Sciatic nerve (tissue), 2 donors: ENCODE measurements at regions not wholly inside any gene's neighbourhood (a gene's known extent, or its start where the extent isn't known, plus 50 kb on each side); places are given as distances from the start of the nearest gene placed in this dataset.
"Not testable (repeated sequence)": the region's sequence is repeated elsewhere in the genome, so short reads cannot be mapped to it uniquely, and the experiment has no call there.

ENCODE experiments used
- ATAC-seq: fragments of 200-7000 bp; cut with Tn5 transposase; one replicate; pipeline ENCODE4 v1.9.1; 2020; ENCODE audit warnings: mild to moderate bottlenecking, moderate library complexity
- DNase-seq: peaks from one replicate; pipeline ENCODE4 v3.0.0-alpha.2; 2020; ENCODE audit warnings: low spot score
- intact Hi-C: fragments of 100-400 bp; cut with DNase I; formaldehyde crosslinking; loops from one replicate; pipeline ENCODE4 v1.14.2; 2022
- donor health status: DM: no; HTN: no; CAD: no.
- donor health status: DM: no; HTN: no; CAD: no.

- DNase-seq = no peak
- intact Hi-C loops = no loop called here
- no peak for ATAC-seq
These were observed 240.2 kb upstream of the MAGEB16 start for GRCh38 chrX:35557916-35558315.

DNA sequence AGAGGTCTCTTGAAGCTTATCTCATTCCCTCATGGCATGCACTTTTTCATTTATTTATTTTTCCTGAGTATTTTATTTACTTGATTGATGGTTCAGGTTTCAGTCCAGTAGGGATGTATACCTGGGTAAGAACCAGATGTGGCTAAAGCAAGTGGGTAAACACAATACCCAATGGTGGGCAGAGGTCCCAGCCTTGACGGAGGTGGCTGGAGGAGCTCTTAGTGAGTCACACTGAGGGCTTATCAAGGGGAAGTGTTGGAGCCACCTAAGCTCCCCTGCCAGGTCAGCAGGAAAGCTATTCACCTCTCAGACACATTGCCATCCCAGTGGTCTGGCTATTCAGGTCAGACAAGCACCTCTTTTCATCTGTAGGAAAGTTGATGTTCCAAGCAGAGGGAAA is 236.2 kb upstream of the MAGEB16 start:
- DNase-seq (no peak), ATAC-seq (no peak)
- intact Hi-C loops = no loop called here

DNA sequence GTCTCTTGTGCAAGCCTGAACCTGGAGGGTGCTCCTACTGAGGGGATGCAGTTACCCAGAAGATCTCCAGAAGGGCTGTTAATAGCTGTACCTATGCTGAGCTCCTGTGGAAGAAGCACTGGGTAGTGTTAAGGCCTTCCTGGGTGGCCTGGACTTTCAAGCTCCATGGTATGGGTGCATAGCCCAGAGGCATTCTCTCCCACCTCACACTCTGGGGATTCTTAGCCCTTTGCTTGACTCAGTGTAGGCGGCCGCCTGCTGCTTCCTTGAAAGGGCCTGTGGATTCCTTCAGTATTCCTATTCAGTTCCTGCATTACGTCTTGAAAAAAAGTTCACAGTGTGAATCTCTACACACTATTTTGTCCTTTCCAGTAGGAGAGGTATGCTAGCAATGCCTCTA is 235.7 kb upstream of the MAGEB16 start:
- DNase-seq (no peak), ATAC-seq (no peak)
- intact Hi-C loops = no loop called here

DNA sequence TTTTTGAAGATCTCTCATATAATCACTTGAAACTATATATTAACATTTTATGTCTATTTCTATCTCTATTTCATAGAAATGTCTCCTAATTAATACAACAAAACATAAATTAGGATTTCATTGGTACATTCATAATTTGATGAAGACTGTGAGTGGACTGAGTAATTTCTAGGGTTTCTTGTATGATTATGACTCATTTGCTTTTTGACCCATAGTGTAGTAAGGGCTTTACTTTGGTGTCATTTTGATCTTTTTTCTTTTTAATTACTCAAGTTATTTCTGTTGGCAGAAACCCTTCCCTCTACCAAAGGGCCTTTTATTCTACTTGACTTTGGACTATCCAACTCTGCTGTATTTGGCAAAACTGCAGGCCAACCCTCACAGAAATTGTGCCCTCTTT is 207.9 kb upstream of the MAGEB16 start:
- no peak for DNase-seq
- no peak for ATAC-seq
- intact Hi-C loops = no loop called here

DNA sequence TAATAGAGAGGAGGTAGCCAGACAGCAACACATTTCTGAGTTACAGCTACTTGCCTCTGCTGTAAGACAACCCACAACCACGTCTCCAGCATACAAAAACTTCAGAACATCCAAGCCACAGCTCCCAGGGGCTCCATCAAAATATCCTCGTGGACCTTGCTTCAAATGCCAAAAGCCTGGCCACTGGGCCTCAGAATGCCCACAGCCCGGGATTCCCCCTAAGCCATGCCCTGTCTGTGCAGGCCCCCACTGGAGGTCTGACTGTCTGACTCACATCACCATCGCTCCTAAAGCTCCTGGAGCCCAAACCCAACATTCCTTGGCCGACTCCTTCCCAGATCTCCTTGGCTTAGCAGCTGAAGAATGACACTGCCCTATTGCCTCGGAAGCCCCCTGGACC is 186.6 kb upstream of the MAGEB16 start:
- ATAC-seq, intact Hi-C loops, DNase-seq: not testable (repeated sequence)

- ATAC-seq (no peak), DNase-seq (no peak)
- intact Hi-C loops = no loop called here
These were observed 180.3 kb upstream of the MAGEB16 start for GRCh38 chrX:35617836-35618235.

GRCh38 chrX:35622040-35622439 is 176.1 kb upstream of the MAGEB16 start:
- no peak for ATAC-seq
- intact Hi-C loops = no loop called here

GRCh38 chrX:35622601-35623000 is 175.5 kb upstream of the MAGEB16 start:
- intact Hi-C loops = no loop called here
- ATAC-seq (no peak), DNase-seq (no peak)

More at GRCh38 chrX:35622040-35622439, 176.1 kb upstream of the MAGEB16 start:
- no peak for DNase-seq

DNA sequence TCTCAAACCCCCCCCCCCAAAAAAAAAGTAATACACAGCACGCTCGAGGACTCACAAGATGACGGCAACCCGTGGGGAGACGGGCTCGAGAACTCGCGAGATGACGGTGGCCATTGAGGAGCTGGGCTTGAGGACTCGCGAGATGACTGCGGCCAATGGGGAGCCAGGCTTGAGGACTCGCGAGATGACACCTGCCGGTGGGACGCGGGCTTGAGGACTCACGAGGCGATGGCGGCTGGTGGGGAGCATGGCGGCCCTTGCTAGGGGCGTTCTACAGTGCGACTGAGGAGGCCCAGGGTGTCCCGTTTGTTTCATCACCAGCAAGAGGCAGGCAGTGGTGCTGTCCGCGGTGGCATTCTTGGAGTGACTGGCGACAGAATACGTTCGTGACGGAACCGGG is 172.4 kb upstream of the MAGEB16 start:
- no peak for DNase-seq
- intact Hi-C loops = no loop called here
- no peak for ATAC-seq

DNA sequence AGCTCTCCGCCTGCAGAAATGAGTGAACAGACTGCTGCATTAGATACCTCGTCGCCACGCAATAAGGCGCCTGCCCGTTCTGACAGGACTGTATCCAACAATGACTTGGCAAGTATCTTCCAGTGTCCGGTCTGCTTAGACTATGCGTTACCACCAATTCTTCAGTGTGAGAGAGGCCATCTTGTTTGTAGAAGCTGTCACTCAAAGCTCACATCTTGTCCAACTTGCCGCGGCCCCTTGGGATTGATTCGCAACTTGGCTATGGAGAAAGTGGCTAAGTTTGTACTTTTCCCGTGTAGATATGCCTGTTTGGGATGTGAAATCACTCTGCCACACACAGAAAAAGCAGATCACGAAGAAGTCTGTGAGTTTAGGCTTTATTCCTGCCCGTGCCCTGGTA is 172.0 kb upstream of the MAGEB16 start:
- no peak for ATAC-seq
- no peak for DNase-seq
- intact Hi-C loops = no loop called here

- DNase-seq, ATAC-seq, intact Hi-C loops: not testable (repeated sequence)
These were observed 162.2 kb upstream of the MAGEB16 start for GRCh38 chrX:35635971-35636370.

- ATAC-seq (no peak), DNase-seq (no peak)
- intact Hi-C loops = no loop called here
These were observed 133.3 kb upstream of the MAGEB16 start for GRCh38 chrX:35664833-35665232.

GRCh38 chrX:35665311-35665710 is 132.8 kb upstream of the MAGEB16 start:
- DNase-seq (no peak), ATAC-seq (no peak)
- intact Hi-C loops = no loop called here

GRCh38 chrX:35670889-35671288 is 127.3 kb upstream of the MAGEB16 start:
- DNase-seq (no peak), ATAC-seq (no peak)
- intact Hi-C loops = no loop called here

DNA sequence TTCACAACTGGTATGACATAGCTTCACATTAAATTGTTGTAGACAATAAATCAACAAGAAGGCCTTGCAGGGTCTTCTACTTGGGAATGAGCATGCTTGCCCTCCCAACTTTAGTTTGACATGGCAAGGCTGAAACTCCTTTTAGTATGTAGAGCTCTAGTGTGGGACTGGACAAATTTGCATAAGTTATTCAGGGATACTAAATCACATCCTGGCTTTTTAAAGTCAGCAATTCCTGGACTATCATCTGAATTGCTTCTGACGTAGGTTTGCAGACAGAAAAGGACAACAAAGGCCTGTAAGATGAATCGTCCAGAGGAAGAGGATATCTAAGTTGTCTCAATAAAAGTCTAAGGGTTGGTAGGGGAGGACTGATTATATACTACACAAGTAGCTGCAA is 123.0 kb upstream of the MAGEB16 start:
- ATAC-seq (no peak), DNase-seq (no peak)
- intact Hi-C loops = no loop called here

- DNase-seq (no peak), ATAC-seq (no peak)
- intact Hi-C loops = no loop called here
These were observed 117.2 kb upstream of the MAGEB16 start for GRCh38 chrX:35680940-35681346.

GRCh38 chrX:35682476-35682875 is 115.7 kb upstream of the MAGEB16 start:
- intact Hi-C loops = no loop called here
- no peak for ATAC-seq
- DNase-seq = no peak

DNA sequence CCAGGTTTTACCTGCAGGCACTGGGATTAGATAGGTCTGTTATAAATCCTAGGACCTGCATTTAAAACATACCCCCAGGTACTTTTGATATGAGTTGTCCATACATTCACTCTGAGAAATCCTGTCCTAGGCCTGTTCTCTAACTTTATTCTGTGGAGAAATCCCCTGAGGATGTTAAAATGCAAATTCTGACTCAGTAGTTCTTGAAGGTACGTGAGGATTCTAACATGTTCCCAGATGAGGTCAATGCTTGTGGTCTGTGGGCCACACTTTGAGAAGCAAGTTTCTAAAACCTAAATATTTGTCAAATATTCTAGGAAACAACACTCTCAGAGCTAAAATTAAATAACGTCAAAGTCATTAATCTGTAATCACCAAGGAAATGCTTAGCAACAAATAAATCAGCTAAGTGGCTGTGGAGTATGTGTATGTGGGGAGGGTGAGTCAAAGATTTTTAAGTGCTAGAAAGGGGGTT is 101.3 kb upstream of the MAGEB16 start:
- ATAC-seq (no peak), DNase-seq (no peak)
- intact Hi-C loops = no loop called here

- intact Hi-C loops = no loop called here
- ATAC-seq (no peak), DNase-seq (no peak)
These were observed 98.5 kb upstream of the MAGEB16 start for GRCh38 chrX:35699642-35700041.

DNA sequence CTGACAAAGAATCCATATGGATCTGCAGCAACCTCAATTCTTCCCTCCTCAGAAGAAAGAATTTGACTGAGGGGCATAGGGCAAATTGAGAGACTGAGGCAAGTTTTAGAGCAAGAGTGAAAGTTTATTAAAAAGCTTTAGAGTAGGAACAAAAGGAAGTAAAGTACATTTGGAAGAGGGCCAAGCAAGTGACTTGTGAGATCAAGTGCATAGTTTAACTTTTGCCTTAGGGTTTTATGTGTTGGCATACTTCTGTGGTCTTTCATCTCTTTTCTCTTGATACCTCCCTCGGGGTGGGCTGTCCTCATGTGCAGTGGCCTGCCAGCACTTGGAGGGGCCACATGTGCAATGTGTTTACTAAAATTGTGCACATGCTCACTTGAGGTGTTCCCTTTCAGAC is 98.0 kb upstream of the MAGEB16 start:
- intact Hi-C loops = no loop called here
- no peak for DNase-seq
- no peak for ATAC-seq

DNA sequence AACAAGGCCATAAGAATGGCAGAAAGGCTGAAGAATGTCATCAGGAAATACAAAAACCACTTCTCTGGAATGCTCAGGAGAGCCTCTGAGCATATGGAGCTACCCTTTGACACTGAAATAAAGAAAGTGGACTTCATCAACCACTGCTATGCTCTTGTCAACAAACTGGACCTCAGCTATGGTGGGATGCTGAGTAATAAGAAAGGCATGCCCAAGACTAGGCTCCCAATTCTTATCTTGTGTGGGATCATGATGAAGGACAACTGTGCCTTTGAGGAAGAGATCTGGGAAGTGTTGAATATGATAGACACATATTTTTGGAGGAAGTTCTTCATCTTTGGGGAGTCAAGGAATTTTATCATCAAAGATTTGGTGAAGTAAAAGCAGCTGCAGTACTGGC is 86.9 kb upstream of the MAGEB16 start:
- no peak for ATAC-seq
- no peak for DNase-seq
- intact Hi-C loops = no loop called here

DNA sequence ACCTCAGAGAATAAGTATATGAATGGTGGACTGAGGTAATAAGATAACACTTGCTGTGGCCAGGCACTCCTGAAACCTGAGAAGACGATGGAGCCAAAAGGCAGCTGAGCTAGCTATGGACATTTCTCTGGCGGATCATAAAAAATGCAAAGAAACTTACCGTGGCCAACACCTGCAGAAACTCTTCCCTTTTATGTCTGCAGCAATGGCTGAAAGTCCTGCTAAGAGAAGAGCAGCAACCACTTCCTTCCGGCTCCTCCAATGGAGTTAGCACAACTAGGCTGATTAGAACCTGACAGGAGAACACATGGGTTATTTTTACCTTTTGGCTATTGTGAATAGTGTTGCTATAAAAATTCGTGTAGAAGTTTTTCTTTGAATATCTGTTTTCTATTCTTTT is 76.0 kb upstream of the MAGEB16 start:
- intact Hi-C loops = no loop called here
- DNase-seq (no peak), ATAC-seq (no peak)
